Stimulated activated CD4-positive, alpha-beta T cell treated with anti-CD3 and anti-CD28 coated beads, Interleukin-15, amount 100 ng/mL, for 48 hours (primary cell): ENCODE measurements at regions not wholly inside any gene's neighbourhood (a gene's known extent, or its start where the extent isn't known, plus 50 kb on each side); places are given as distances from the start of the nearest gene placed in this dataset.

Source experiments
- DNase-seq, 2 donors: peaks; one replicate each; pipeline ENCODE4 v3.0.0-alpha.2; 2020; ENCODE audit warnings: low read depth in 2 of 2

DNA sequence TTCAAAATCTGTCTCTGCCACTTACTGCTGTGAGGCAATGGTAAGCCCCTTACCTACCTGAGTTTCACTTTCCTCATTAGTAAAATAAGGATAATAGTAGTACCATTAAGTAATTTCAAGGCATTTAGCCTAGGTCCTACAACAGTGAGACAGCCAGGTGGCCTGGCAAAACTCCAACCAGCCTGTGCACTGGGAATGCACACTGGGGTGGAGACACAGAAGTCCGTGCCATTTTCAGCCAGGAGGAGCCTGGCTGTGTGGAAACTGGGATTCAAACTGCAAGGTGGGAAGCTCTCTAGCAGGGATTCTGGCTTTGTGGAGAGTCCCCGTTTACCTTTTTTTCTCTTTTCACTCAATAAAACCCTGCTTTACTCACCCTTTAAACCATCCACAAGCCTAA is 630.4 kb downstream of the PRELID2 start:
- no peak for DNase-seq

GRCh38 chr5:145203193-145203592 is 631.9 kb downstream of the PRELID2 start:
- no peak for DNase-seq

DNA sequence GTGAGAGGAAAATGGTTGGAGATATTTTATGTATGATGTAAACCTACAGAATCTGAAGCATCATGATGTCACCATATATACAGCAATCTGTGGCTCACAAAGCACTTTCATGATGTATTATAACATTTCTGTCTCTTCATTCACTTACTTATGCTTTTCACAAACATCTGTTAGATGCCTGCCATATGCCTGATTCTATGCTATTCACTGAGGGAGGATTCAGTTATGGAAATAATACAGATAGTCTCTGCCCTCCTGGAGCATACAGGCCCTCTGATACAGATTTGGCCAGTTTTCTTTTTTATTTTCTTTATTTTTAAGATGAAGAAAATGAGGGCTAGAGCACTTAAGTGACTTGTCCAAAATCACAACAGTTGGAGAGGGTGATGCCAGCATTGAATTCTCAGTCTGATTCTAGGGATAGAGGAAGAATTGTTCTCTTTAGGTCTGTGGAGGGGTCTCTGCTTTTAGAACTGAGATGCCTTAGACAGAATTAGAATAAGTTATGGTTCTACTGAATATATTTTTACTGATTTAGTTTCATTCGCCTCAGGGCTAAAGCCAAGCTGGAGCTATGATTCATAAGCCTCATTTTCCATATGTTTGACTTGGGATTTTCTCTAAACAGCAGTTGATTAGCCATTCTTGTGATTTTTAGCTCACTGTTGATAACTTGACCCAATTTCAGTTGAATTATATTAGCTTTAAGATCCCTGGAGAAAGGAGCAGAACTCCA is 636.4 kb downstream of the PRELID2 start:
- no peak for DNase-seq

- no peak for DNase-seq
These were observed 645.4 kb downstream of the PRELID2 start for GRCh38 chr5:145189746-145190145.

DNA sequence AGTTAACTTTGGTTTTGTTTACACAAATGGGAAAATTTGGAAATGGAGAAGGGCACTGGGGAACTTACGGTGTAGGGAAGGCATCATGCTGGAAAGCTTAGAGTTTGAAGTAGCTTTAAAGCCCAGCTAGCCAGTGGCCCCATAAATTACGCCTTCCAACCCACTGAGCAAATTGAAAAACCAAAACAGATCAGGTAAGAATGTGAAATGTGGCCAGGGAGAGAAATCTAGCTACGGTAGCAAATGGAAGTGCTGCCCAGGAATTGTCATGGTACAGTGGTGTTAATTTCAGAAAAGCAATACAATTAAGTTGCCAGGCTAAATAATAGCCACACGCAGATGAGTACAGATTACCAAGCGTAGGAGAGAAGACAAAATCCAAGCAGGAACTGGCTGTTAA is 654.8 kb downstream of the PRELID2 start:
- no peak for DNase-seq

DNA sequence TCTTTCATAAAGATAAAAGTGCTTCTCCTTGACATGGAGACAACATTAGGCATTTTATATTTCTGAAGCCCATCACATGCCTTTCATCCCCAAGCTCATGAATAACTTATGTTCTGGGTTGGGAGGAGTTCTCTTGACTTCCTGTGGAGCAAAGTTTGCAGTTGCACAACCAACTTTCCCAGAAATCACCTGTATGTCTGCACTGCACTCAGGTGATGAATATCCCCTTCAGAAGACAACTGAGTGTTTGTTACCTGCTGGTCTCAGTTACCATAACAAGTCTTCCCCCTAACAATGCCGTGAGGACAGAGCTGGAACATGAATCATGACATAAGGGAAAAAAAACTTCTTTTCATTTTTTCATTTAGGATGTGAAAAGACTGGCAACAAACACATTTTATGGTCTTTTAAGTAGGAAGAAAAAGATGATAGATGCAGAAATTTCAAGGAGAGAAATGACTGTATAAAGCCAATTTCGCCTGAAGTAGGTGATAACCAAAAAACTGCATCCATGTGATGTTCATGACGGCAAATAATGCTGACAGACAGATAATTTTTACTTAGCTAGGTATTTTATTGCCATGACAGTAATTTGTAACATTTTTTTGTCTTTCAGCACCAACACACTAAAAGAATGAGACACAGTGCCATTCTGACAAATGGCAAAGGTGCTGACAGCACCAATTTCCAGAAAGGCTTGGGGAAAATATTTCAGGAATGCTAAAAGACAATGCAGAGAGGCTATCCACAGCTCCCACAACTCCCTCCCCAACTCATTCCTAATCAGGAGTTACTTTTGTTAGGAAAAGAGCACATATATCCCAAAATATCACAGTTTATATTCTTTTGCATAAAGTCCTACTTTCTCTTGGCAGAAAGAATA is 656.3 kb downstream of the PRELID2 start:
- no peak for DNase-seq

DNA sequence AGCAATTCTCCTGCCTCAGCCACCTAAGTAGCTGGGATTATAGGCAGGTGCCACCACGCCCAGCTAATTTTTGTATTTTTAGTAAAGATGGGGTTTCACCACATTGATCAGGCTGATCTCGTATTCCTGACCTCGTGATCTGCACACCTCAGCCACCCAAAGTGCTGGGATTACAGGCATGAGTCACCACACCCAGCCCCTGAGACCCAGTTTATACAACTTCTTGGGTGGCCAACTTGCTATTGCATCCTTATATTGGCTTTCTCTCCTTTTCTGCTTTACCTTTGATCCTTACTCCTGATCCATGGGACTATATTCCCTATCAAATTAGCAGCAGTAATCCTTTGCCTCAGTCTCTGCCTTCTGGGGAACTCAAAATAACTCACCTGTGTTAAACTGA is 659.1 kb downstream of the PRELID2 start:
- DNase-seq, result no peak

DNA sequence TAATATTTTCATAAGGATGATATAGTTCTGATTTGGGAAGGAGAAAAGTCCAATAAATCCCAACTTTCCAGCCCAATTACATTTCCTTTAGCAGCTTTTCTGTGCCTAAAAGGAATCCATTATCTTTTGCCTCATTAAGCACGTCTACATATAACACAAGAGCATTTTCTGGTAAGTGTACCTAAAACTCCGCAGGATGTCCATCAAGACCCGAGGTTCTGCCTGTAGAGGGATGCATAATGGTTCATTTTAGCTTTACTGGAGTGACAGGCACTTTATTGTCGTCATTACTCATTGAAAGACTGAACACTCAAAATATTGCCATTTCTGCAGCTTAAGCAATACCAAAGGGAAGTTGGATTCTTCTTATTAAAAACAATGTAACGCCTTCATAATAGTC is 669.0 kb downstream of the PRELID2 start:
- DNase-seq, result no peak

- no peak for DNase-seq
These were observed 671.3 kb downstream of the PRELID2 start for GRCh38 chr5:145163876-145164275.

DNA sequence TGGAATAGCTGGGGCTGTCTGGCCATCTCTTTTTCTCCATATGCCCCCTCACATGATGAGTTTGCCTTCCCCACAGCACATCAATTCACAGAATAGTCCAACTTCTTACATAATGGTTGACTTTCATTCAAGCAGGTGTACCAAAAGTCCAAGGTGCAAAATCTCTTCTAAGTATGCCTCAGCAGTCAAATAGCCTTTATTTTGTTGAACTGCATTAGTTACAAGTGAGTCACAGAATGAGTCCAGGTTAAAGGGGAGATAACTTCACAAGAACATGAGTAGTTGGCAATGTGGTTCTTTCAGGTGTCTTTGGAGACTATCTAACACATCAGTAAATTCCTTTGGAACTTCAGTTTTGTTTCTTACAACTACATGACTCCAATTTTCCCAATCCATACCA is 672.5 kb downstream of the PRELID2 start:
- no peak for DNase-seq

GRCh38 chr5:145161391-145161790 is 673.8 kb downstream of the PRELID2 start:
- DNase-seq, result no peak

DNA sequence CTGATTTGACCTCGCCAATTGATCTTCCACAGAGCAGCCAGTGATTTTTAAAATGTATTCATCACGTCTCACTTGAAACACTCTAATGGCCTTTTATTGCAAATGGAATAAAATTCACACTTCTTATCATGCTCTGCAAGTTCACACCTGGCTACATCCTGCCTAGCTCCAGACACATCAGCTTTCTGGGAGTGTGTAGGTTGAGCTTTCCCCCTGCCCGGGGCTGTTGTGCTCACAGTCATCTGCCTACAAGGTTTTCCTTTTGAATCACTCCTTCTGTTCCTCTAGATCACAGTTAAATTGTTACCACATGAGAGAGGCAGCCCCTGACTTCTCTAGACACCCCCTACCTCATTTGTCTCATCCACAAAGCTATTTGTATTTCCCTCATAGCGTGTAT is 674.5 kb downstream of the PRELID2 start:
- no peak for DNase-seq

- no peak for DNase-seq
These were observed 676.4 kb downstream of the PRELID2 start for GRCh38 chr5:145158730-145159129.

GRCh38 chr5:145157841-145158240 is 677.3 kb downstream of the PRELID2 start:
- no peak for DNase-seq

- no peak for DNase-seq
These were observed 693.6 kb downstream of the PRELID2 start for GRCh38 chr5:145141534-145141933.

DNA sequence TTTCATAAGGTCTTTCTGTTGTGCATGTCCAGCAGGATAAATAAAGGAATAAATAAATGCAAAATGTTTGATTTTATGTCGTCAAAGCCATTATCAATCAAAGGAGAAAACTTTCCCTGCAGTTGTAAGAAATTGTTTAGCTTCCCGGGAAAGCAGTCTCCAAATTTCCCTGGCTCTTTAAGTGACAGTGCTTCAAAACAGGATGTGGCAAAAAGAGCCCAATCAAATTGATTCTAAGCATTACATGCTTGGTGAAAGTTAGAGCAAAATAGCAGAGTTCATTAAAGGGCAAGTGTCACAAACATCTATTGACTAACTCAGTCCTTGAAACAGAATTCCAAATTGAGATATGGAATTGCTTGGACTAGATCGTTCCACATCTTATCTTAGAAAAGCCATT is 704.1 kb downstream of the PRELID2 start:
- DNase-seq, result no peak

DNA sequence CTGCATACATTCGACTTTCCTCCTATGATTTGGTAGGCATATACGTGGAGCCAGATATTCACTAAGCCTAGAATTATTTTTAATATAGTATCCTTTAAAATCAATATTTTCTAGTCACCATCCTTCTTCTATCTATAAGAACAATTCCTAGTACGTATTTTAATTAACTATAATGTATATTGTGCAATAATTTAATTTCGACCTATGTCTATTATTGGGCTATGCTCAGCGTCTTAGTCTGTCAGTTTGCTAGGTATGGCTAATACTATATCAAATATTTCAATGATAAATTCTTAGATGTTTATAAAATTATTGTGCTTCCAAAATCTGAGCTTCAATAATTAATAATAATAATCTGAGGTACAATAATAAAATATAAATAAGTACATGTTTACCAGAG is 705.3 kb downstream of the PRELID2 start:
- DNase-seq, result no peak

DNA sequence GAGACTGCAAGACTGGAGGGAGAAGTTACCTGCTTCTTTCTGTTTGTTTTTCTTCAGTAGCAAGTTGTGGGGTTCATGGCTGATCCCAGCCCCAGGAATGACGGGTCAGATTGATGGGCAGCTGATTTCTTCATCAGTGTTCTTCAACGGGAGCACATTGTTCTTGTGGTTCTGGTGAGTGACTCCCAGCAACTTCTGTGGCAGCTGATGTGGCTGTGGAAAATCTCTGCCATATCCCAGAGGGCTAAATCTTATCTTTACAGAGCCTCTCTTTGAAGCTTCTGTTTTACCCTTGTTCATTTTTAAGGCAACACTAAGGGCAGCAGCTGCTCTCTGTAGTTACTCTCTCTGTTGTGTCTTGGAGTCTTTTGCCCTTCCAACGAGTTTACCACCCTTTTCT is 710.3 kb downstream of the PRELID2 start:
- DNase-seq, result no peak

DNA sequence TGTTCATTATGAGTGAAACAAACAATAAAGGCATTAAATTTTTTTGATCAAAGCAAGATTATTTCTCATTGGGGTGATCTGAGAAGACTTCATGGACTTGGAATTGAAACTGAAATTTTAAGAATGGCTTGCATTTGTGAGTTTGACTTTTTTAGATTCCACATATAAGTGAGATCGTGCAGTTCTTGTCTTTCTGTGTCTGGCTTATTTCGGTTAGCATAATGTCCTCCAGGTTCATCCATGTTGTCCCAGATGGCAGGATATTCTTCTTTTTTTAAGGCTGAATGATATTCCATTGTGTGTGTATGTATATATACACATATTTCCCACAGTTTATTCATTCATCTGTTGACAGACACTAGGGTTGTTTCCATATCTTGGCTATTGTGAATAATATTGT is 716.5 kb downstream of the PRELID2 start:
- no peak for DNase-seq

GRCh38 chr5:145118127-145118526 is 717.0 kb downstream of the PRELID2 start:
- DNase-seq, result no peak

DNA sequence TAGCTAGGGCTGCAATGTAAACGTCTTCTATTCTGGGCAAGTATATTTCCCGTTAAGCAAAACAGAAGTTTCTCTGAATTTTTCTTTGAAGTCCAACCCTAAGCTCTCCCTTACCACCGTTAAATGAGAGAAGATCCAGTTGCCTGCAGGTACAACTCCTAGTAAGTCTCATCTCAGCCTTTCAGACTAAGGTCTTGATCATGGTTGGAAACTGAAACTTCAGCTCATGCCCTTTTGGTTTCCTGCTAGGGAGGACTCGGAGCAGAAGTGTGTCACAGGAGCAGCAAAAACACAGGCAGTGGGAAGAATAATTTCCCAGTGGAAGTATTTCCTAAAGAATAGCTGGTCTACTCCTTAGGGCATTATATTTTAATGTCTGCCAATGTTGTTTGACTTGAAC is 717.9 kb downstream of the PRELID2 start:
- DNase-seq, result no peak

DNA sequence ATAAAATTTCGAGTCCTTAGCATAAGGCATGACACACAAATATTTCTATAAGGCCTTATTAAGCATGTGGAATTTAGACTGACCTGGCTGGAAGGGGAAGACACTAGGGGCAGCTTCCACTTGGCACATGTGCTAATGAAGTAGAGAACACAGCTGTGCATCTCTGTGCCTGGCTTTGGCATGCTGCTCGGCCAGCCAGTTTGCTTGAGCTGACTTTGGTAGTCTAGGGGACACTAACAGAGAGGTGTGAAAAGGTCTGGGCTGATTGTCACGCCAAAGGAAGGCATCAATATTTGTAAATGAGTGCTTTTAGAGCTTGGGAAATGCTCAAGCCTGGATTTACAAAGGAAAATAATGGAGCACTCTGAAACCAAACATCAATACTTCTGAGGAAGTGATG is 723.7 kb downstream of the PRELID2 start:
- DNase-seq, result no peak

GRCh38 chr5:145110834-145111233 is 724.3 kb downstream of the PRELID2 start:
- no peak for DNase-seq
